ENCODE measurements at regions not wholly inside any gene's neighbourhood (a gene's known extent, or its start where the extent isn't known, plus 50 kb on each side); places are given as distances from the start of the nearest gene placed in this dataset.

DNA sequence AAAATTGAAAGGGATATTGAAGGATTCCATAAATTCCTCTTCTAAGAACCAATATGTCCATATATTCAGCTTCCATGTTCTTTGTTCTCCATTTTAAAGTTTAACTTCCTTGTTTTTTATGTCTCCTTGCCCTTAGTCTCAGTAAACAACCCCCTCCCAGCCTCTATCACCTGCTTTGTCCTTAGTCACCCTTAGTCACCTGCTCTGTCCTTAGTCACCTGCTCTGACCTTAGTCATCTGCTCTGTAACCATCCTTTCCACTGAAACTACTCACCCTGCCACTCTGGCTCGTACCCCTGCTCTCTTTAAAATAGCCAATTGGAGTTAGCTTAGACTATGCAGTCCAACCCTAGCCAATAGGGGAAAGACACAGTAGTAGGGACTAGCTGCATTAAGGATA lies 136.2 kb upstream of the TMEM106B start:
- no peak for DNase-seq (ENCODE audit: low read depth)

GRCh38 chr7:12080006-12080405 lies 131.1 kb upstream of the TMEM106B start:
- no peak for DNase-seq (ENCODE audit: low read depth)

DNA sequence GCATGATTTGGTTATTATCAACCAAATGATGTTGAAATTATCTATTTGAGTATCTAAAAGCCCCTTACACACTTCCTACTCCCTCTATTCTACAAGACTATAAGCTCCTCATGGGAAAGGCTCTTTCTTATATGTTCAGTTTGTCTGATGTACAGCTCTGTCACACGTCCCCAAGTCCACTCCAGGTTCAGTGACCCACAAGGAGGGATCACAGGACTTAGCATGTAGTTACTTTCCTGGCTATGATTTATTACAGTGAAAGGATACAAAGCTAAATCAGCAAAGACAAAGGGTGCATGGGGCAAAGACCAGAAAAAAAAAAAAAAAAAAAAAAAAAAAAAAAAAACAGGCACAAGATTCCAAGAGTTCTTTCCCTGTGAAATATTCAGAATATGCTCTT lies 125.6 kb upstream of the TMEM106B start:
- no peak for DNase-seq (ENCODE audit: low read depth)

GRCh38 chr7:12089951-12090756 lies 120.9 kb upstream of the TMEM106B start:
- no peak for DNase-seq (ENCODE audit: low read depth)

- DNase-seq (ENCODE audit: low read depth), result no peak
Observed at GRCh38 chr7:12090757-12091221, 120.3 kb upstream of the TMEM106B start.

GRCh38 chr7:12091231-12091630 lies 119.9 kb upstream of the TMEM106B start:
- DNase-seq (ENCODE audit: low read depth), result no peak

DNA sequence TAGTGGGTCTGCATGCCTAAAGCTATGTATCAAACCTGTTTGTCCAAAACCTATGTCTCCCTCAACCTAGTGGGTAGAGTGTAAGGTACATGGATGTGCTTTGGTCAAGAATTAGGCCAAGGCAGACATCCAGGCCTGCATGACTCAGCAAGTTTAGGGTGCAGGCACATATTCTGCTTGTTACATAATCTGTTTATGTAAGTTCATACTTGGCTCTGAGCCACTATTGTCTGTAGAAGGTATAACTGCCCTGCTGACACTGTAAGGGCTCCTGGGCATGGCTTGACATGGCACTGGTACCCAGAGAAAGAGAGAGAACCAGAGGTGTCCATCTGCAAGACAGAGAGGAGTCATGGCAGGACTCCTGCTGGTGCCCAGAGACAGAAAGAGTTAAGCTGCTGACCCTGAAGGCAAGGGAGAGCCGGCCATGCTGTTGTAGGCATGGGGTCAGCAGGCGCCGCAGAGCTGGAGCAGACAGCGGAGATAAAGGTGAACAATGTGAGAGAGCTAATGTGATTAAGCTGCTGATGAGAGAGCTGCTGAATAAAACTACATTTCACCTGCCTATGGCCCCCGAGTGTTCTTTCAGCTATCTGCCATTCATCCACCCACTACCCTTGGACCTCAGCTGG lies 118.5 kb upstream of the TMEM106B start:
- DNase-seq (ENCODE audit: low read depth), result peak; percentile 4

DNA sequence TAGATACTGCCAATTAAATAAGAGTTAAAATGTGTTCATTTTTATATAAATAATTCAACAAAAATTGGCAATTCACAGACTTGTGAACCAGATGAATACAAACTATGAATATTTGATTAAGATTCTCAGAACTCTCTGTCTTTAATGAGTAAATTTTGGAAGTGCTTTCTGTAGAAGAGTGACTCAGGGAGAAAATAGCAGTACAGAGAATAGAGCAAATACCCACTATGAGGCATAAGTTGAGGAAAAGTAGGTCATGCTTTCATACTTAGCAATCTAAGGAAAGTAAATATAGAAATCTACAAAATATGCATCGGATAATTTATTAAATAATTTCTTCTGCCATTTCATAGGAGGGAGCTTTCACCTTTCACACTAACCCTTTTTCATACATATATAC lies 117.7 kb upstream of the TMEM106B start:
- DNase-seq (ENCODE audit: low read depth), result no peak

DNA sequence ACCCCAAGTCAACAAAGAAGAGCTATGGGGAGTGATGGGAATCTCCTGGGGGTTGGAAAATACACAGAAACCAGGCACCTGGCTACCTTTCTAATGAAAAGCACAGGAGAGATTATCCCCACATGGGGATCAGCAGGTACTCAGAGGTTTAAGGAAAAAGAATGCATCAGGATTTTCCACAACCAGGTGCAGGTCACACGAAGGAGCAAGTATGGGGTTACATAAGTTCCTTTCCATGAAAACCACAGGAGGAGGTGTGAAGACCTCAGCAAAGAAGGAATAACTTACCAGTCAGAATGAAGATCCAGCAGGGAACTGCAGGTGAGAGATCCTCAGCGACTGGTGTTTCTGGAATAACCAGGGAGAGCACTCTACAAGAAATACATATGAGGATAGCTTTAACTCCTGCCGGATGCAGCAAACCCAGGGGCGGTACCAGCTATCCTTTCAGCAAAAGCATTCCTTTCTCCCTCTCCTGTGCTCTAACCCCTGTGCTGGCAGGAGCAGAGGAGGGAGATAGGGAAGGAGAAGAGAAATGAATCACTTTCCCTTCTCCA lies 116.7 kb upstream of the TMEM106B start:
- no peak for DNase-seq (ENCODE audit: low read depth)

DNA sequence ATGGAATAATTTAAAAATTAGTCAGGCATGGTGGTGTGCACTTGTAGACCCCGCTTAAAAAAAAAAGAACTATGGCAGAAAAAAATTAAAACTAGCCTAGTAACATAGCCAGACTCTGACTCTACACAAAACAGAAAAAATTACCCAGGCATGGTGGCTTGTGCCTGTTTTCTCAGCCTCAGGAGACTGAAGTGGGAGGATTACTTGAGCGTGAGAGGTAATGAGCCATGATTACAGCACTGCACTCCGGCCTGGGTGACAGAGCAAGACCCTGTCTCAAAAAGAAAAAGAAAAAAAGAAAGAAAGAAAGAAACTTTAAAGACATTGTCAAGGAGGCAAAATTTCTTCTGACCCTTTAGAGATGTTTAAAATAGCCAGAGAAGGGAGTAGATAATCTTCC lies 109.0 kb upstream of the TMEM106B start:
- DNase-seq (ENCODE audit: low read depth), result no peak

DNA sequence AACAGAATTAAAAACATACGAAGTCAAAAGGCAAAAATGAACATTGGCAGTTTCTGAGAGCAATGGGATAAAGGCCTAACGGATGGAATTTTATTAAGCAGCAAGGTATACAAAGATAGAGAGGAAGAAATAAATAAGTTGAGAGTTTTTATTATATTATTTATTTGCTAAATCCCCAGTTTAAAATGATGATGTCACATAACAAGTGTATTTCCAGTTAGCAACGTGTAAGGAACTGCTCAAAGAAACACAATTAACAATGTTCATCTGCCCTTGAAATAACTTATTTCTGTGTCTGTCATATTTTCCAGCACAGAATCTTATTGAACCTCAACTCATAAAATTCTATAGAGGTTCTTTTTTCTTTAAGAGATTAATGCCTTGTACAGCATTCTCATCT lies 108.6 kb upstream of the TMEM106B start:
- no peak for DNase-seq (ENCODE audit: low read depth)

GRCh38 chr7:12103948-12104347 lies 107.1 kb upstream of the TMEM106B start:
- no peak for DNase-seq (ENCODE audit: low read depth)

DNA sequence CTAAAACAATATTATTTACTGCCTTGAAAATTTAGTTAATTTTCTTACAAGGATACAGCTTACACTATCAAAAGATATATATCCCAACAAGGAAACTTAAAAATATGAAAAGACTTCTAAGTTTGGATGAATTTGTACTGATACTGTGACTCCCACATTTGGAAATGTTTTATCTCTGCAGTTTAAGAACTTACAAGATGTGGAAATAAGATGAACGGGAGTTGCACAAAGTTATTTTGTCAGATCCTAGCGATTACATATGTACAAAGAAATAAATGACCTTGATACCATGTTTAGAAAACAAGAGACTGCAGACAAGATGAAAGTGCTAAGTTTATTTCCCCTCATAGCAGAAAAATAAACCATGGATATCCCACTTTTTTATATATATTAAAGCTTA lies 103.7 kb upstream of the TMEM106B start:
- DNase-seq (ENCODE audit: low read depth), result no peak

DNA sequence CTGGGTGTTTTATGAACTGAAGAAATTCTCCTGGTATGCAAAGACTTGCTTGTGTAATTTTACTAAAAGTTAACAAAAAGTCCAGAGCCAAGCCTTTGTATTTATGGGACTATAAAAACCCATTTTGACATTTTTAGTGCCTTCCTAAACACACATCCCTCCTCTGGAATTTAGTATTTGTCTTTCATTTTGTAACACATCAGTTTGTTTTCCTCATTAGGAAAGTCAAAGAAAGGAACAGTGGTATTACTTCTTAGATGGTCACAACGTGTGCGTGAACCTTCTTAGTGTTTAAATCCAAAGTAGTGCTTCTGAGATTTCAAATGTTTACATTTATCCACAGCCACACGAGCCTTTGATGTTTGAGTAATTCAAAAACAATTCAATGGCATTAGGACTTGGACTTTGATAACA lies 103.2 kb upstream of the TMEM106B start:
- DNase-seq (ENCODE audit: low read depth), result peak; percentile 40

DNA sequence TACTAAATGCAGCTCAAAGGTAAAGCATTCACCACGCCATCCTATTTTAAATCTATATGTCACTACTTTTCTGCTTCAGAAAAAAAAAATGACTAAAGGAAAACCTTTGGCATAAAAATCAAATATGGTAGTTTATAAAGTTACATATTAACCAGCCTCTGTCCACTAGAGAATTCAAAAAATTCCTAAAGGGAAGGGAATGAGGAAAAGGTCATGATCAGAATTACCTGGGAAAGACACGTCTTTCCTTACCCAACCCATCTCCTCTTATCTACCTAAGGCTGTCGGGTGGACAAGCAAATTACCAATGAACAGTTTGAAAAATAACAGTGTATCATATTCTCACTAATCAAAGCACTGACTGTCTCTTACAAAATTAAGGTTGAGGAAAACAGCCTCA lies 100.7 kb upstream of the TMEM106B start:
- DNase-seq (ENCODE audit: low read depth), result no peak

DNA sequence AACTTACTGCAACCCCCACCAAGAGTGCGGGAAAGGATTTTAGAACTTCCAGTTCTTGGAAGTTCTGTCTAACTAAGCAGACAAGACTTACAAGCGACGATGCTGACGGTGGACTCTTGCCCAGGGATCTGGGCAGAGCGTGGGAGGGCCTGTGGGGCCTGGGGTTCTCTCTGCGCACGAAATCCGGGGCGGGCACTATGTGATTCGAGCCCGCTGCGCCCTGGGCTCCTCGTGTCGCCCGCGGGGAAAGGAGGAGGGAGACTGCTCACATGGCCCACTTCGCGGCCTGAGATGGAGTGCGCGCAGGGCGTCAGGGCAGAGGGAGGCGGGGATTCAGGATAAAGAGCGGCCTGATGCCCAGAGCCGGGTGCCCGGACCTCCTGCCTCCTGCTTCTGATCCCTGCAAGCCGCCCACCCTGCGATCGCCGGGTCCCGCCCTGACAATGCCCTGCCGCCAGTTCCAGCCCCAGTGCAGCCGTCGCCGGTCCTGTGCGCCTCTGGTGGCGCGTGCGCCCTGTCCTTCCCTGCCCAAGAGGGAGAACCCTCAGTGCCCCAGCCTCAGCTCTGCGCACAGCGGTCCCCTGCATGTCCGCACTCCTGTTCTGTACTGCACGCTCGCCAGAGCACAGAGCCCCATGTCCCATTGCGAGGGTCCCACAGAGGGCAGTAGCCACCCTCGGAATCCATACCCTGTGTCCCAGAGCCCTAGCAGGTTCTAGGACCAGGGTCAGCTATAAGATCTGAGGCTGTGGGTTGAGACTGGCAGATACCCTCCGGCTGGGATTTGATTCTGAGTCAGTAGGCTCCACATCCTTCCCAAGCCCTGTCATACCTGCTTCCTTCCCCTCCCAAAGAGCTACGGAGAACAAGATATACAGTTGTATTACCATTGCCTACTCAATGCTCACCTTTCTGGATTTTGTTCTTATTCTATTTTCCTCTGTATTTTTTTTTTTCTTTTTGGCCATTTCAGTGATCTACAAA lies 99.4 kb upstream of the TMEM106B start:
- DNase-seq (ENCODE audit: low read depth), result peak; percentile 27

- DNase-seq (ENCODE audit: low read depth), result no peak
Observed at GRCh38 chr7:12117170-12117569, 93.9 kb upstream of the TMEM106B start.

DNA sequence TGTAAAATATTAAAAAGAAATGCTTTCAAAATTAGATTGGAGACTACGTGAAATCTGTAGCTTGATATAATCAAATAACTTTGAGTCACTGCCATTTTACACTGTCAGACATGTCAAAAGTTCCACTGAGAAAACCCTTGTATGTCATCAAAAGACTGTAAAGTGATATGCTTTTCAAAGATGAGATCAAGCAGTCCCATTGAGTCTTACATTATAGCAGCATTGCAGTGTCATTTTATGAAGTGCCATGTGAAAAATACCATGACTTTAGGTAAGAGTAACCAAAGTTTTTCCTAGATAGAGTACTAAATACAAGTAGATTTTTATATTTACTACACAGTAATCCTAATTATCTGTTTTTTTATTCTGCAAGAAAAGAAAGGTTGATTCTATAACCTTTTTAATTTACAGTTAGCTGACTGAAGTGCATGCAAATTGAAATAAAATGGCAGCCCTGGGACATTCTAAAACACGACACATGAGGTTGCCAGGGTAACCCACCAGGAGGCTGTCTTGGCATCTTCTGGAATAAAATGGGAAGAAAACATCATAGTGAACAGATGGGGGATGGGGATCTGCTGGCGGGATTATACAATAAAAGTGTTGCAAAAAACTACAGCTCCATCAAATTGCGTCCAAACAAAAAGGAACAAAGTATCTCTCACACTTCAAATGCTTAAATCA lies 91.3 kb upstream of the TMEM106B start:
- DNase-seq (ENCODE audit: low read depth), result no peak

DNA sequence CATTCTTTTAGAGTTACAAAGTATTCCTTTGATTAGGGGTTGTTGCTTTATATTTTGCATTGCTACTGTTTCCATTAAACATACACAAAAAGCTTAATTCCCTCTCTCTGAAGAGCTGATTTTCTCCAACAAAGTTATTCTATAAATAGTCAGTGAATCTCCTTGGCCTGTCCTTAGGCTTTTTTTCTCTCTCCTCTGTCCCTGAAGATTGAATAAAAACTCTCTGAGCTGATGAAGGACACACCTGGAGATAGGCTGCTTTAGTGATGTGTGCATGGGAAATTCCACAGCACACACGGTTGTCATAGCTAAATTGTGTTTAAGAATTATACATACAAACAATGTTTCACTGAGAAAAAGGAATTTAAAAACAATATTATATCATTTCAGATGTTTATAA lies 90.5 kb upstream of the TMEM106B start:
- DNase-seq (ENCODE audit: low read depth), result no peak

DNA sequence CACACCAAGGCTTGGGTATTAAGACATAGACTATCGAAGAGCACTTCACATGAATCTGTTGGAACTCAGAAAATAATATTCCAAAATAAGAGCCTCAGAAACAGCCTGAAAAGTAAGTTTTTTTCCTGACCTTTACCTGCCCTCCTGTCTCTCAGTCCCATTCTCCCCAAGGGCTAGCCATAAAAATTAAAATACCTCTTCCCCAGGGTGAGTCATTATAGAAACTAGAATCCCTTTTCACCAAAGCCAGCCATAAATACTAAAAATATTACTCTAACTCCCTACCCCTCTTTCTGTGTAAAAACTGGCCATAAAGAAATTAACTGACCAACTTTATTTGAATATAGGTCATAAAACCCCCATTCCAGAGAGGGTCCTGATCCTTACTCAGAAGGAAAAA lies 87.9 kb upstream of the TMEM106B start:
- DNase-seq (ENCODE audit: low read depth), result no peak

GRCh38 chr7:12124028-12124427 lies 87.1 kb upstream of the TMEM106B start:
- DNase-seq (ENCODE audit: low read depth), result no peak

GRCh38 chr7:12127455-12127854 lies 83.6 kb upstream of the TMEM106B start:
- no peak for DNase-seq (ENCODE audit: low read depth)

Measured in EH (cell line).